GM19239 (cell line): ENCODE measurements at regions not wholly inside any gene's neighbourhood (a gene's known extent, or its start where the extent isn't known, plus 50 kb on each side); places are given as distances from the start of the nearest gene placed in this dataset.
"Not testable (repeated sequence)": the region's sequence is repeated elsewhere in the genome, so short reads cannot be mapped to it uniquely, and the experiment has no call there.

Source experiments
- DNase-seq: peaks from one replicate; pipeline ENCODE4 v3.0.0; 2011; ENCODE audit warnings: low spot score; ENCODE audit not compliant: insufficient read length
- FAIRE-seq: peaks from 2 replicates; lab custom pipeline; 2011; peaks lifted over from hg19 to GRCh38; lab: Jason Lieb, UNC

GRCh38 chr4:115986573-115986972 lies 873.2 kb upstream of the NDST4 start:
- no peak for FAIRE-seq
- no peak for DNase-seq

GRCh38 chr4:115975421-115976001 lies 862.1 kb upstream of the NDST4 start:
- FAIRE-seq, DNase-seq: not testable (repeated sequence)

- DNase-seq: no peak
- no peak for FAIRE-seq
These were observed 860.3 kb upstream of the NDST4 start for GRCh38 chr4:115973768-115974167.

GRCh38 chr4:115972967-115973366 lies 859.5 kb upstream of the NDST4 start:
- no peak for FAIRE-seq
- DNase-seq: no peak

GRCh38 chr4:115970859-115971258 lies 857.4 kb upstream of the NDST4 start:
- DNase-seq (no peak), FAIRE-seq (peak; percentile 18)

- DNase-seq (no peak), FAIRE-seq (no peak)
These were observed 856.3 kb upstream of the NDST4 start for GRCh38 chr4:115969756-115970155.

GRCh38 chr4:115965588-115965987 lies 852.2 kb upstream of the NDST4 start:
- no peak for DNase-seq
- FAIRE-seq: no peak

- FAIRE-seq: peak; percentile 79
- not testable (repeated sequence) for DNase-seq
These were observed 842.8 kb upstream of the NDST4 start for GRCh38 chr4:115956054-115956796.

GRCh38 chr4:115950806-115951205 lies 837.4 kb upstream of the NDST4 start:
- DNase-seq (no peak), FAIRE-seq (no peak)

GRCh38 chr4:115949974-115950743 lies 836.7 kb upstream of the NDST4 start:
- not testable (repeated sequence) for DNase-seq
- peak; percentile 72 for FAIRE-seq

- no peak for DNase-seq
- no peak for FAIRE-seq
These were observed 831.6 kb upstream of the NDST4 start for GRCh38 chr4:115945026-115945425.

- FAIRE-seq (no peak), DNase-seq (no peak)
These were observed 830.9 kb upstream of the NDST4 start for GRCh38 chr4:115944146-115944905.

- no peak for FAIRE-seq
- DNase-seq: no peak
These were observed 825.5 kb upstream of the NDST4 start for GRCh38 chr4:115938764-115939443.

GRCh38 chr4:115929373-115929772 lies 816.0 kb upstream of the NDST4 start:
- no peak for FAIRE-seq
- DNase-seq: no peak

GRCh38 chr4:115927382-115927781 lies 814.0 kb upstream of the NDST4 start:
- DNase-seq (no peak), FAIRE-seq (no peak)

- no peak for DNase-seq
- FAIRE-seq: no peak
These were observed 809.7 kb upstream of the NDST4 start for GRCh38 chr4:115923152-115923551.

GRCh38 chr4:115920637-115921036 lies 807.2 kb upstream of the NDST4 start:
- no peak for DNase-seq
- no peak for FAIRE-seq

- FAIRE-seq (no peak), DNase-seq (no peak)
These were observed 804.7 kb upstream of the NDST4 start for GRCh38 chr4:115918149-115918548.

- DNase-seq: no peak
- FAIRE-seq: no peak
These were observed 793.0 kb upstream of the NDST4 start for GRCh38 chr4:115906428-115906827.

GRCh38 chr4:115883847-115884246 lies 770.4 kb upstream of the NDST4 start:
- FAIRE-seq: no peak
- DNase-seq: no peak
